A549 (cell line): ENCODE measurements at regions not wholly inside any gene's neighbourhood (a gene's known extent, or its start where the extent isn't known, plus 50 kb on each side); places are given as distances from the start of the nearest gene placed in this dataset.

Experiments
- ATAC-seq, 2 experiments: fragments of 200-7000 bp in 1 of 2; fragments of >200 bp in 1 of 2; cut with Nextera tagmentation in 1 of 2; cut with Tn5 transposase in 1 of 2; 3 replicates each; pipeline versions ENCODE4 v1.8.0 to v1.9.1; 2018 to 2020; ENCODE audit warnings: mild to moderate bottlenecking in 1 of 2, moderate library complexity in 1 of 2
- CTCF ChIA-PET: fragments of 300-600 bp; sonication (Branson Sonifier 250); formaldehyde crosslinking; extraction: SDS; loops from one replicate; lab custom pipeline; 2021; ENCODE audit warnings: antibody characterized with exemption, inconsistent platforms; lab: Yijun Ruan, JAX
- POLR2A ChIA-PET: fragments of 350-600 bp; formaldehyde crosslinking; extraction: SDS; loops from one replicate; lab custom pipeline; 2021; ENCODE audit warnings: antibody characterized with exemption, inconsistent platforms; lab: Yijun Ruan, JAX
- DNase-seq, 2 experiments: peaks; one replicate each; pipeline versions ENCODE4 v3.0.0 to v3.0.0-alpha.2; 2011 to 2016; ENCODE audit warnings: low read depth in 1 of 2, low spot score in 1 of 2
- FAIRE-seq: peaks from 2 replicates; lab custom pipeline; 2011; peaks lifted over from hg19 to GRCh38; lab: Jason Lieb, UNC
- H3K27ac ChIP-seq, 2 experiments: fragments of >200 bp; sonication (Bioruptor Twin); formaldehyde crosslinking; 3 replicates each; pipeline ENCODE4 v1.5.1; 2016 to 2017
- H3K4me1 ChIP-seq: fragments of >200 bp; sonication (Bioruptor Twin); formaldehyde crosslinking; 3 replicates; pipeline ENCODE4 v1.6.1; 2016
- H3K4me2 ChIP-seq: fragments of >200 bp; sonication (Bioruptor Twin); formaldehyde crosslinking; 3 replicates; pipeline ENCODE4 v1.6.1; 2016
- H3K4me3 ChIP-seq: fragments of >200 bp; sonication (Bioruptor Twin); formaldehyde crosslinking; 3 replicates; pipeline ENCODE4 v1.5.1; 2016
- H3K9me3 ChIP-seq: fragments of >200 bp; sonication (Bioruptor Twin); formaldehyde crosslinking; 3 replicates; pipeline ENCODE4 v1.6.1; 2016
- CEBPB ChIP-seq, 2 experiments: fragments of >200 bp in 1 of 2; sonication (Bioruptor Twin) in 1 of 2; formaldehyde crosslinking in 1 of 2; IDR thresholded peaks; 2 replicates each; pipeline ENCODE4 v1.6.1; 2012 to 2016
- E2F6 ChIP-seq: IDR thresholded peaks from 2 replicates; pipeline ENCODE4 v1.6.1; 2012; ENCODE audit warnings: low read depth, borderline replicate concordance
- EHF ChIP-seq: fragments of 250-450 bp; sonication (Bioruptor Pico); IDR thresholded peaks from 2 replicates; pipeline ENCODE4 v1.5.0; 2020; ENCODE audit warnings: mild to moderate bottlenecking
- ELK1 ChIP-seq: fragments of 150-350 bp; IDR thresholded peaks from 2 replicates; pipeline ENCODE4 v1.6.1; 2014; ENCODE audit warnings: low read depth, mild to moderate bottlenecking, low read length
- ESRRA ChIP-seq: fragments of 150-350 bp; IDR thresholded peaks from 2 replicates; pipeline ENCODE4 v1.6.1; 2014; ENCODE audit warnings: mild to moderate bottlenecking, low read length, borderline replicate concordance
- FOSB ChIP-seq: fragments of 250-450 bp; sonication (Bioruptor Pico); IDR thresholded peaks from 2 replicates; pipeline ENCODE4 v1.5.0; 2020; ENCODE audit warnings: mild to moderate bottlenecking, moderate library complexity
- FOXS1 ChIP-seq: fragments of 250-450 bp; sonication (Bioruptor Pico); IDR thresholded peaks from 2 replicates; pipeline ENCODE4 v1.5.0; 2020; ENCODE audit warnings: mild to moderate bottlenecking, moderate library complexity
- GATA3 ChIP-seq: IDR thresholded peaks from 2 replicates; pipeline ENCODE4 v1.6.1; 2012; ENCODE audit warnings: borderline replicate concordance
- HDAC2 ChIP-seq: fragments of 200-600 bp; sonication (generic); IDR thresholded peaks from 2 replicates; pipeline ENCODE4 v1.6.1; 2016
- HOXB13 ChIP-seq: fragments of 250-450 bp; sonication (Bioruptor Pico); IDR thresholded peaks from 2 replicates; pipeline ENCODE4 v1.5.0; 2020; ENCODE audit warnings: low read depth, mild to moderate bottlenecking, moderate library complexity
- JUN ChIP-seq, 2 experiments: fragments of >200 bp; sonication (Bioruptor Twin); formaldehyde crosslinking; IDR thresholded peaks; 2 replicates in 1 of 2; 3 replicates in 1 of 2; pipeline ENCODE4 v1.6.1; 2016 to 2017
- KDM5A ChIP-seq: fragments of 200-600 bp; sonication (generic); IDR thresholded peaks from 2 replicates; pipeline ENCODE4 v1.6.1; 2016; ENCODE audit warnings: antibody characterized with exemption, mild to moderate bottlenecking
- NFE2L2 ChIP-seq: fragments of 150-350 bp; conservative IDR thresholded peaks from 2 replicates; pipeline ENCODE4 v1.6.1; 2014; ENCODE audit warnings: low read length
- PHF8 ChIP-seq: fragments of 200-600 bp; sonication (generic); IDR thresholded peaks from 2 replicates; pipeline ENCODE4 v1.6.1; 2016; ENCODE audit warnings: low read depth, mild to moderate bottlenecking, antibody characterized with exemption, moderate library complexity, borderline replicate concordance
- POLR2A ChIP-seq: IDR thresholded peaks from 2 replicates; pipeline ENCODE4 v1.6.1; 2012; ENCODE audit warnings: mild to moderate bottlenecking, low read length
- RARB ChIP-seq: fragments of 250-450 bp; sonication (Bioruptor Pico); IDR thresholded peaks from 2 replicates; pipeline ENCODE4 v1.8.0; 2021; ENCODE audit warnings: mild to moderate bottlenecking, moderate library complexity
- REST ChIP-seq: fragments of 200-600 bp; sonication (generic); IDR thresholded peaks from 2 replicates; pipeline ENCODE4 v1.6.1; 2016; ENCODE audit warnings: antibody characterized with exemption, mild to moderate bottlenecking, moderate library complexity
- SMC3 ChIP-seq: fragments of >200 bp; sonication (Bioruptor Twin); formaldehyde crosslinking; IDR thresholded peaks from 3 replicates; pipeline ENCODE4 v1.6.1; 2018; ENCODE audit warnings: inconsistent platforms
- TFCP2L1 ChIP-seq: fragments of 250-450 bp; sonication (Bioruptor Pico); IDR thresholded peaks from 2 replicates; pipeline ENCODE4 v1.5.0; 2021; ENCODE audit warnings: mild to moderate bottlenecking
- ZNF302 ChIP-seq: fragments of 250-450 bp; sonication (Bioruptor Pico); IDR thresholded peaks from 2 replicates; pipeline ENCODE4 v1.9.0; 2021; ENCODE audit warnings: inconsistent platforms, mild to moderate bottlenecking, moderate library complexity
- WGBS: methylation state at CpG from one replicate; pipeline ENCODE4 v1.1.6; 2017; ENCODE audit errors: missing lambda C conversion rate; 5-methylcytosine and 5-hydroxymethylcytosine counted together
- TF ChIP-seq, protein P1 (sequence below): IDR thresholded peaks from 2 replicates; pipeline ENCODE4 v1.6.1; 2012

GRCh38 chr13:44098559-44098958, 218.9 kb downstream of the LACC1 start (continued):
- no peak for TF ChIP-seq ESRRA
- no peak for TF ChIP-seq ZNF302 (CRISPR knock-in tag)
- no peak for TF ChIP-seq GATA3

DNA sequence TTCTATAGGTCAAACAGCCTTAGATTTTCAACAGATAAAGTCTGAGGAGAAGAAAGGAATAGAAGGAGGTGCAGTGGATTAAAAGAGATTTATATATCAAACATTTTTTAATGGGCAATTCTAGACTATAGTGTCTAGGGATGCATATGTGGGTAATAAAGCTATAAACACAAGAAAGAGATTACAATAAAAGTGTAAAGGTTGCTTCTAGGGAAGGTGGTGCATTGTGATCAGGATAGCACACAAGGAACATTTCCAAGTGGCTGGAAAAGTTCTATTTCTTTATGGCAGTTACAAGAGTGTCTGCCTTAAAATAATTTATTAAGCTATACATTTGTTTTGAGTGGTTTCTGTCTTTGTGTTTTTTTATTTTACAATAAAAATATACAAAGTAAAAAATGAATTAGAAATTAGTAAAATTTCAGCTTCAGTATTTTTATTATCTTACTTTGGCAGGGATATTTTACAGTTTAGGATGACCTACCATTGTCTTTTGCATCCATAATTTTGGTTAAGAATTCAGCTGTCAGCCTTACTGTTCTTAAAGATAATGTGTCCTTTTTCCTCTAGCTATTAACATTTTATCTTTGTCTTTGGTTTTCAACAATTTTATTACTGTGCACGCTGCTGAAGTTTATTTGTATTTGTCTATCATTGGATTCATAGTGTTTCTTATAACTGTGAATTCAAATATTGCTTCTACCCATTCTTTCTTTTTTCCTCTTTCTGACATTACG, 221.8 kb downstream of the LACC1 start:
- DNase-seq (no peak), ATAC-seq (no peak), FAIRE-seq (no peak)
- no peak overlapping the region for H3K4me3 ChIP-seq
- TF ChIP-seq SMC3: no peak
- no peak for TF ChIP-seq NFE2L2
- peaks cover 16% of the 10 kb centered on the region; the same call in 1 of the 3 replicates for H3K9me3 ChIP-seq
- 38% methylated on average over 2 of the region's 2 CpGs for WGBS
- no peak overlapping the region for H3K4me2 ChIP-seq
- H3K27ac ChIP-seq: no peak overlapping the region
- H3K4me1 ChIP-seq: peaks cover 6% of the 10 kb centered on the region
- CTCF ChIA-PET: interaction anchor here (0.7 kb wide), 1 partner anchor 196 kb away, joined by 5 read pairs; no protein-coding TSS in a partner anchor
- POLR2A ChIA-PET: no interaction called here

DNA sequence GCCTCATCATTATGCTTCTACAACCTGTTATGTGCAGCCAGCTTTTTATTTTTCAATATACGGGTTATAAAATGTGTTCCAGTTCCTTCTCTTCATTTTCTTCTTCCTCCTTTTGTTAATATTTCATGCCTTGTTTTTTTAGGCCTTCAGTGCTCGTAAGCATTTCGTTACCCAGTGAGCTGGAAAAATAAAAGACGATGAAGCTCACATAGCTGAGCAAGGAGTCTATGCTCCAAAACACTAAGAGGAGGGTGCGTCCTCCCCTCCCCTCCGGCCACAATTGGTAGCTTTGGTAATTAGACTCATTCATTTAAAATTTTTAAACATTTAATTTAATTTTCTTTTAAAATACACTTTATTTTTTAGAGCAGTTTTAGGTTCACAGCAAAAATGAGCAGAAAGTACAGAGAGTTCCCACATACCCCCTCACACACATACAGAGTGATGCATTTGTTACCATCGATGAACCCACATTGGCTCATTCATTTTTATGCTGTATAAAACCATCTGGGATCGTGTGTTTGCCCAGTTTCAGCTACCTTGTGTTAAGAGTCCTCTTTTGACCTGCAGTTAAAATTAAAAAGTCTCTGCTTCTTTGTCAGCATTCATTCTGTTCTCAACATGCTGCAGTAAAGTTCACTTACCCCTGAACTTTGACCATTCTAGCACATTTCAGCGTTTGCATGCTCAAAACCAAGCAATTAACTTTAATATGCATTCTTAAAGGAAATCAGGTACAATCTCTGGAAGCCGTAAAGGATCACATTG, 223.9 kb downstream of the LACC1 start:
- TF ChIP-seq ESRRA (no peak), TFCP2L1 (CRISPR knock-in tag) (no peak), REST (no peak)
- FAIRE-seq: no peak
- Histone ChIP-seq H3K27ac (no peak overlapping the region), H3K4me1 (peaks cover 27% of the 10 kb centered on the region), H3K9me3 (peaks cover 16% of the 10 kb centered on the region; the same call in 1 of the 3 replicates), H3K4me2 (no peak overlapping the region), H3K4me3 (no peak overlapping the region)
- WGBS: 68% methylated on average over 10 of the region's 10 CpGs
- CTCF ChIA-PET: no interaction called here
- POLR2A ChIA-PET: no interaction called here
- no peak for ATAC-seq
- DNase-seq: no peak

GRCh38 chr13:44104197-44104490, 224.4 kb downstream of the LACC1 start:
- H3K4me2 ChIP-seq: no peak overlapping the region
- ChIA-PET CTCF (no interaction called here), POLR2A (no interaction called here)
- peaks cover 16% of the 10 kb centered on the region; the same call in 1 of the 3 replicates for H3K9me3 ChIP-seq
- no peak for DNase-seq
- H3K27ac ChIP-seq: no peak overlapping the region
- WGBS: 76% methylated on average over 2 of the region's 2 CpGs
- FAIRE-seq: no peak
- H3K4me1 ChIP-seq: peaks cover 33% of the 10 kb centered on the region
- no peak for ATAC-seq
- H3K4me3 ChIP-seq: no peak overlapping the region
- no peak for TF ChIP-seq EHF
- TF ChIP-seq JUN (IDR thresholded peaks at IDR 0.05): no peak
- no peak for TF ChIP-seq HOXB13 (CRISPR knock-in tag)
- no peak for TF ChIP-seq RARB (CRISPR knock-in tag)
- no peak for TF ChIP-seq POLR2A
- no peak for TF ChIP-seq ZNF302 (CRISPR knock-in tag)
- no peak for TF ChIP-seq ELK1
- no peak for TF ChIP-seq CEBPB (IDR thresholded peaks at IDR 0.05)
- TF ChIP-seq NFE2L2: no peak
- TF ChIP-seq HDAC2: no peak
- no peak for TF ChIP-seq KDM5A
- TF ChIP-seq, protein P1, sequence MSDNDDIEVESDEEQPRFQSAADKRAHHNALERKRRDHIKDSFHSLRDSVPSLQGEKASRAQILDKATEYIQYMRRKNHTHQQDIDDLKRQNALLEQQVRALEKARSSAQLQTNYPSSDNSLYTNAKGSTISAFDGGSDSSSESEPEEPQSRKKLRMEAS: no peak
- no peak for TF ChIP-seq PHF8
- TF ChIP-seq FOXS1: no peak
- no peak for TF ChIP-seq GATA3
- TF ChIP-seq FOSB (CRISPR knock-in tag): no peak
- no peak for TF ChIP-seq E2F6
